ENCODE measurements at regions not wholly inside any gene's neighbourhood (a gene's known extent, or its start where the extent isn't known, plus 50 kb on each side); places are given as distances from the start of the nearest gene placed in this dataset.

- TF ChIP-seq REST (IDR thresholded peaks at IDR 0.05; ENCODE audit: borderline replicate concordance in 1 of 2, low read depth in 1 of 2, low read length in 2 of 2) (peak; percentile 23 to 90), ZHX1 (CRISPR knock-in tag; IDR thresholded peaks at IDR 0.05; ENCODE audit: low read depth) (no peak), BATF2 (CRISPR knock-in tag; IDR thresholded peaks at IDR 0.05) (no peak), NFKB2 (CRISPR knock-in tag; IDR thresholded peaks at IDR 0.05; ENCODE audit: borderline replicate concordance) (no peak), PCBP1 (IDR thresholded peaks at IDR 0.05; ENCODE audit: borderline replicate concordance, low read depth, low read length) (no peak)
Observed at GRCh38 chr1:110800079-110800478, 72.9 kb upstream of the CD53 start (continued).
